ENCODE measurements at regions not wholly inside any gene's neighbourhood (a gene's known extent, or its start where the extent isn't known, plus 50 kb on each side); places are given as distances from the start of the nearest gene placed in this dataset.

- H3K36me3 ChIP-seq (ENCODE audit: control insufficient read depth, insufficient read depth, low read length), result no peaks in the 10 kb centered on the region
- ChIA-PET CTCF (no interaction called here), POLR2A (ENCODE audit: unreplicated experiment) (no interaction called here)
- no peaks in the 10 kb centered on the region for H3K79me1 ChIP-seq (ENCODE audit: low read depth in 1 of 2, low read length in 2 of 2)
- H4K8ac ChIP-seq (ENCODE audit: low read depth in 2 of 2, low read length in 2 of 2), result peak overlapping the region; percentile 9 to 55; a peak in 2 of 4 replicates
- H3K14ac ChIP-seq (replicated peaks; ENCODE audit: low read depth, low read length), result peak overlapping the region; percentile 44
- ATAC-seq (ENCODE audit: low read depth) (peak; percentile 85), DNase-seq (peak; percentile 81)
- peak overlapping the region; percentile 92 for H2BK5ac ChIP-seq (ENCODE audit: low read depth, low read length, poor library complexity, severe bottlenecking)
- peak overlapping the region; percentile 21; the same call in 1 of the 2 replicates for H3K9ac ChIP-seq (ENCODE audit: low read depth, low read length)
- H2AK5ac ChIP-seq (ENCODE audit: low read depth, low read length), result peak overlapping the region; percentile 93
- H2AFZ ChIP-seq (replicated peaks; ENCODE audit: low read length, poor library complexity), result no peak overlapping the region
- peaks cover 8% of the 10 kb centered on the region; the same call in 1 of the 2 replicates for H3K9me1 ChIP-seq (ENCODE audit: insufficient read depth, low read length)
- H4K20me1 ChIP-seq (ENCODE audit: insufficient read depth, low read length), result no peaks in the 10 kb centered on the region
- H3K56ac ChIP-seq (ENCODE audit: extremely low read depth, insufficient read depth, low read length), result 0 out of 2 replicates have a peak overlapping the region, but pooled peaks have one; percentile 5
- H3K4me2 ChIP-seq (ENCODE audit: low read depth, low read length), result peak overlapping the region; percentile 27; the same call in 1 of the 2 replicates
- WGBS, 2 experiments (ENCODE audit: extremely low coverage in 2 of 2, insufficient read length in 1 of 2), result no CpG with 5 or more reads among the region's 2 CpGs
- no peak for TF ChIP-seq ELK1 (IDR thresholded peaks at IDR 0.05; ENCODE audit: borderline replicate concordance, low read depth, low read length)
- TF ChIP-seq CEBPB (IDR thresholded peaks at IDR 0.05; ENCODE audit: low read depth, low read length), result peak; percentile 79
- peak; percentile 23; the same call in 1 of the 2 replicates for TF ChIP-seq FOS (IDR thresholded peaks at IDR 0.05; ENCODE audit: low read depth, low read length)
- no peaks in the 10 kb centered on the region for H3K27me3 ChIP-seq (ENCODE audit: control insufficient read depth, insufficient read depth, low read length)
- H3K4me1 ChIP-seq (ENCODE audit: control insufficient read depth, insufficient read depth, low read length), result peaks cover 9% of the 10 kb centered on the region
- H4K5ac ChIP-seq (ENCODE audit: low read depth, low read length), result peak overlapping the region; percentile 85; the same call in 1 of the 2 replicates
- H2BK20ac ChIP-seq (ENCODE audit: low read depth, low read length), result peak overlapping the region; percentile 77
- no TSS peak for BruUV-seq (replicated peaks)
- peak overlapping the region; percentile 75; the same call in 2 of the 3 replicates for H2BK15ac ChIP-seq (ENCODE audit: low read depth, low read length)
- H3K4me3 ChIP-seq (ENCODE audit: insufficient read depth, low read depth, low read length), result no peak overlapping the region
- H4K91ac ChIP-seq (ENCODE audit: insufficient read depth, low read depth, low read length), result peak overlapping the region; percentile 74
- H3K27ac ChIP-seq (ENCODE audit: insufficient read depth, low read length), result peak overlapping the region; percentile 63; the same call in 1 of the 2 replicates
- dilution Hi-C loops (cut with HindIII; ENCODE audit: low sequenced_read_pairs, unreplicated experiment), result no loop called here
- H2BK120ac ChIP-seq (ENCODE audit: low read depth, low read length), result peak overlapping the region; percentile 67
- peak overlapping the region; percentile 91 for H3K18ac ChIP-seq (ENCODE audit: low read depth, low read length)
- intact Hi-C loops (cut with micrococcal nuclease), result no loop called here
- in situ Hi-C loops (cut with MboI; ENCODE audit: low sequenced_read_pairs), result no loop called here
- peaks cover 2% of the 10 kb centered on the region; the same call in 1 of the 2 replicates for H3K9me3 ChIP-seq (ENCODE audit: control insufficient read depth, insufficient read depth, low read length)
- H2AK9ac ChIP-seq (replicated peaks; ENCODE audit: low read depth, low read length, poor library complexity), result no peak overlapping the region
- peak overlapping the region; percentile 69 for H3K4ac ChIP-seq (ENCODE audit: low read depth, low read length)
- H3K23ac ChIP-seq (ENCODE audit: low read depth, low read length), result peak overlapping the region; percentile 4; the same call in 1 of the 2 replicates
Observed at GRCh38 chr13:106133025-106133424, 402.4 kb downstream of the EFNB2 start.

Measured in IMR-90 (cell line).